ENCODE measurements at regions not wholly inside any gene's neighbourhood (a gene's known extent, or its start where the extent isn't known, plus 50 kb on each side); places are given as distances from the start of the nearest gene placed in this dataset.

DNA sequence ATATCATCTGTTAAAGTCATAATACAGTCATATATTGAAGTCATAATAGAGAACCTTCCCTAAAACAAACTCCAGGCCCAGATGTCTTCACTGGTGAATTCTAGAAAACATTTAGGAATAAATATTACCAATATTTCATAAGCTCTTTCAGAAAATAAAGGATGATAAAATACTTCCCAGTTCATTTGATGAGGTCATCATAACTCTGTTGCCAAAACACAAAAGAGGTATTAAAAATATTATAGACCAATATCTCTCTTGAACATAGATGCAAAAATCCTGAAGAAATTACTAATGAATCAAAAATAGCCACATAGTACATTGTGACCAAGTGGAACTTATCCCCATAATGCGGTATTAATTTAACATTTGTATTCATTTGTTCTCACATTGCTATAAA is 132.4 kb upstream of the ZP4 start:
- TF ChIP-seq, protein P1, sequence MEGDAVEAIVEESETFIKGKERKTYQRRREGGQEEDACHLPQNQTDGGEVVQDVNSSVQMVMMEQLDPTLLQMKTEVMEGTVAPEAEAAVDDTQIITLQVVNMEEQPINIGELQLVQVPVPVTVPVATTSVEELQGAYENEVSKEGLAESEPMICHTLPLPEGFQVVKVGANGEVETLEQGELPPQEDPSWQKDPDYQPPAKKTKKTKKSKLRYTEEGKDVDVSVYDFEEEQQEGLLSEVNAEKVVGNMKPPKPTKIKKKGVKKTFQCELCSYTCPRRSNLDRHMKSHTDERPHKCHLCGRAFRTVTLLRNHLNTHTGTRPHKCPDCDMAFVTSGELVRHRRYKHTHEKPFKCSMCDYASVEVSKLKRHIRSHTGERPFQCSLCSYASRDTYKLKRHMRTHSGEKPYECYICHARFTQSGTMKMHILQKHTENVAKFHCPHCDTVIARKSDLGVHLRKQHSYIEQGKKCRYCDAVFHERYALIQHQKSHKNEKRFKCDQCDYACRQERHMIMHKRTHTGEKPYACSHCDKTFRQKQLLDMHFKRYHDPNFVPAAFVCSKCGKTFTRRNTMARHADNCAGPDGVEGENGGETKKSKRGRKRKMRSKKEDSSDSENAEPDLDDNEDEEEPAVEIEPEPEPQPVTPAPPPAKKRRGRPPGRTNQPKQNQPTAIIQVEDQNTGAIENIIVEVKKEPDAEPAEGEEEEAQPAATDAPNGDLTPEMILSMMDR (conservative IDR thresholded peaks at IDR 0.05) = no peak
- no peak for TF ChIP-seq EZH2 (IDR thresholded peaks at IDR 0.05; ENCODE audit: low read depth)
